Renal cortex interstitium (tissue), 11 donors: ENCODE measurements at regions not wholly inside any gene's neighbourhood (a gene's known extent, or its start where the extent isn't known, plus 50 kb on each side); places are given as distances from the start of the nearest gene placed in this dataset.

Experiments used
- DNase-seq, 11 donors: peaks; one replicate each; pipeline ENCODE4 v3.0.0-alpha.2; 2013; ENCODE audit warnings: low read depth in 9 of 11, low spot score in 4 of 11; ENCODE audit errors: extremely low read depth in 1 of 11

DNA sequence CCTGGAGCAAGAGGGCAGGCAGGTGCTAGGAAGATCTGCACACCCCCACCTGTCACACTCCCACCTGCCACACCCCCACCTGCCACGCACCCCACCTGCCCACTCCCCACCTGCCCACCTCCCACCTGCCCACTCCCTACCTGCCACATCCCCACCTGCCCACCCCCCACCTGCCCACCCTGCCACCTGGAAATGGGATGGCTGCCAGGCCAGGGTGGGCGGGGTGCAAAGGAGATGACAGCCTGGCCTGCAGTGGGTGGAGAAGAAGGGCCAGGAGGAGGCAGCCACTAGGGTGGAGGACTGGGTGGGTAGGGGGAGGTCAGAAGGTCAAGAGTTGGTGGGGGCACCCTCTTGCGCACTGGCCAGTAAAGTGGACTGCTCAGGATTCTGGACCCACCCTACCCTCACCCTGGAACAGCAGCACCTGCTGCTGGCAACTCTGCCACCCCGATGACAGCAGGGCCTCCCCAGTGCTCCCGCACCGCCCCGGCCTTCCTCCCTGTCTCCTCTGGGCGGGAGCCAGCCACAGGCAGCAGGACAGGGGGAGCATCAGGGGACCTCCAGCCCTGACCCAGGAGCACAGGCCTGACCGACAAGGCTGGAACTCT, 66.8 kb upstream of the NKX1-1 start:
- no peak for DNase-seq

GRCh38 chr4:1472148-1472797, 66.0 kb upstream of the NKX1-1 start:
- no peak for DNase-seq

DNA sequence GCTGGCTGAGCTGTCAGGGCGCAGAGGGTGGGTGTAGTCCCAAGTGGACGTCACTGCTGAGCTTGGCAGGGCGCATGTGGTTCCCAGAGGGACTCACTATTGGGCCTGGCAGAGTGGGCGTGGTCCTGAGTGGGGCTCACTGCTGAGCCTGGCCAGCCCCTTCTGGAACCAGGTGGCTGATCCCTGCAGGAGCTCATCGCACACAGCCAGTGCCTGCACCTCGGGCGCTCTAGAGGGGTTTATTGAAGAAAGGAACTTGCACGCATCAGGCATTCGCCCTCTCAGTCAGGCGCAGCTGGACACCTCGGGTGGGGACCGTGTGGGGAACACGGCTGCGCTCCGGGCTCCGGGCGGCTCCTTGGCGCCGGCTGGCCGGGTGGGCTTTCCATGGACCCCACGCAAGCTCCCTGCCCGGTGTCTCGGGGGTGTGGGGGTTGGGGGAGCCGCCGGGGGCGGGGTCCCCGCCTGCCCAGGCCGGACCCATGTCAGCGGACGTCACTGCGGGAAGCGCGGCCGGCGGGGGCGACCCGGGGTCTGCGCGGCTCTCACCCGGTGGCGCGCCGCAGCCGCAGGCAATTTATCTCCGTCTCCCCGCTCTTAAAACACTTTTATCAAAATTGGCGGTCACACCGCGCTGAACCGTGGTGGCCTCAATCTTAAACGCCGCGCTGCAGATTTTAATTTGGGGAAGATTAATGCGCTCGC, 65.4 kb upstream of the NKX1-1 start:
- no peak for DNase-seq

- no peak for DNase-seq
Observed at GRCh38 chr4:1470816-1471442, 64.7 kb upstream of the NKX1-1 start.

GRCh38 chr4:1470393-1470670, 64.1 kb upstream of the NKX1-1 start:
- no peak for DNase-seq

DNA sequence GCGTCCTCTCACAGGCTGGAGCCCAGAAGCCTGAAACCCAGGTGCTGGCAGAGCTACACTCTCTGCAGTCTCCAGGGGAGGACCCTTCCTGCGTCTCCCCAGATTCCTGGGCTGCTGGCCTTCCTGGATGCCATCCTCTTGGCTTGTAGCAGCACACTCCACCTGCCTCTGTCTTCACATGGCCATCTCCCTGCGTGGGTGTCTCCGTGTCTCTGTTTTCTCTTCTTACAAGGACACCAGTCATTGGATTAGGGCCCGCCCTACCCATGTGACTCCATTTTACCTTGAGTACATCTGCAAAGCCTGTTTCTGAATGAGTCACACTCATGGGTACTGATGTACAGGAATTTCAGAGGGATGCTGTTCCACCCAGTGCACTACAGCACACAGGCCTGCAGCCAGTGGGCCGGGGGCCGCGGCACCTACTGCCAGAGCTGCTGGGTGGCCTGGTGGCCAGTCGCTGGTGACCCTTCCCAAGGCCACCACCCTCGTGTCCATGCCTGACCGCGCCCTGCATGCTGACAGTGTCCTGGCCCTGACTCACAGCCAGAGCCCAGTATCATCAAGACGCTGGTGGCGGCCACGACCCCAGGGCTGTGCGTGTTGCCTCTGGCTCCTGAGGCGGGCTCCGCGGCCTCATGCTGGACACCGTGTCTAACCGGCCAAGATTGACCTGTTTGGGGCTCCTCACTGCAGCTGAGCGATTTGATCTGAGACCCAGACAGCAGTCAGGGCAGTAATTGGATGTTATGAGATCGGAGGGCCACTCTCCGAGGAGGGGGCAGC, 63.6 kb upstream of the NKX1-1 start:
- no peak for DNase-seq

DNA sequence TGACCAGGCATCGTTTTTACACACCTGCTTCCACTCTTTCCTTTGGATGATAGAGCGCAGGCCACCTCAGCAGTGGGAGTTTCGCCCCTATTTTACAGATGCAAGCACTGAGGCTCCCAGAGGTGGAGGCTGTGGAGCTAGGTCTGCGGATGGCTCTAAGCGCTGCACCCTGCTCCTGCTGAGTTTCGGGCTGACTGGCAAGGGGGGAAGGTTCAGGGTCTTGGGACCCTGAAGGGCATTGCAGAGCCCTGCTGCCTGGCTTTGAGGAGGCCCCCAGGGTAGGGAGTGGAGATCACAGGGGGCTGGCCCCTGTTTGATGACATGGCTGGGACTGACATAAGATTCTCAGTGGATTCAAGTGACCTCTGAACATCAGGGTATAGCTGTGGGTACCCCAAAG, 62.8 kb upstream of the NKX1-1 start:
- no peak for DNase-seq

DNA sequence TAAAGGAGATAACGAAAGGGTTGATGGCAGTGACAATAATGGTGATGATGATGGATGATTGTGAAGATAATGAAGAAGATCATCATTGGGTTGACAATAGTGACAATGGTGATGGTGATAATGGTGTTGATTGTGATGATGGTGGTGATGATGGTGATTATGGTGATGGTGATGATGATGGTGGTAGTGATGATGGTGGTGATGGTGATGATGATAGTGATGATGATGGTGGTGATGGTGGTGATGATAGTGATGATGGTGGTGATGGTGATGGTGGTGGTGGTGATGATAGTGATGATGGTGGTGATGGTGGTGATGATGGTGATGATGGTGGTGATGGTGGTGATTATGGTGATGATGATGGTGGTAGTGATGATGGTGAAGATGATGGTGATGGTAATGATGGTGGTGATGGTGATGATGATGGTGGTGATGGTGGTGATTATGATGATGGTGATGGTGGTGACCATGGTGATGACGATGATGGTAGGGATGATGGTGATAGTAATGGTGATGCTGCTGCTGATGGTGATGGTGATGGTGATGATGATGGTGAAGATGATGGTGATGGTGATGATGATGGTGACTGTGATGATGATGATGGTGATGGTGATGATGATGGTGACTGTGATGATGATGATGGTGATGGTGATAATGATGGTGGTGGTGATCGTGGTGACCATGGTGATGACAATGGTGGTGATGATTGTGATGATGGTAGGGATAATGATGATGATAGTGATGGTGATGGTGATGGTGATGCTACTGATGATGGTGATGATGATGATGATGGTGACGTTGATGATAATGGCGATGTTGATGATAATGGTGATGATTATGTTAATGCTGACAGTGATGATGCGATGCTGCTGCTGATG, 61.6 kb upstream of the NKX1-1 start:
- DNase-seq: no peak

DNA sequence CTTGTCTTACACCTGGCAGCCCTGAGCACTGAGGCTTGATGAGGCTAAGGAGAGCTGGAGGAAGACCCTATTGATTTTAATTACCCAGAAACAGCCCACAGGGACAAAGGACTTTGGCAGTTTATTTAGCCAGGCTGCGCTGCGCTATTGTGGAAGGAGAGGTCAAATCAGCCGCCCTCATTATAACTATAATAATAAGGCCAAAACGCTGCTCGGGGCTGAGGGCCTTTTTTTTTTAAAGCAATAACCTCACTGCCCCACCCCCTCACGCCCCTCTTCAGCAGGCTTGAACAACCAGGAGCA, 60.6 kb upstream of the NKX1-1 start:
- no peak for DNase-seq

- DNase-seq: no peak
Observed at GRCh38 chr4:1466034-1466862, 60.0 kb upstream of the NKX1-1 start.

DNA sequence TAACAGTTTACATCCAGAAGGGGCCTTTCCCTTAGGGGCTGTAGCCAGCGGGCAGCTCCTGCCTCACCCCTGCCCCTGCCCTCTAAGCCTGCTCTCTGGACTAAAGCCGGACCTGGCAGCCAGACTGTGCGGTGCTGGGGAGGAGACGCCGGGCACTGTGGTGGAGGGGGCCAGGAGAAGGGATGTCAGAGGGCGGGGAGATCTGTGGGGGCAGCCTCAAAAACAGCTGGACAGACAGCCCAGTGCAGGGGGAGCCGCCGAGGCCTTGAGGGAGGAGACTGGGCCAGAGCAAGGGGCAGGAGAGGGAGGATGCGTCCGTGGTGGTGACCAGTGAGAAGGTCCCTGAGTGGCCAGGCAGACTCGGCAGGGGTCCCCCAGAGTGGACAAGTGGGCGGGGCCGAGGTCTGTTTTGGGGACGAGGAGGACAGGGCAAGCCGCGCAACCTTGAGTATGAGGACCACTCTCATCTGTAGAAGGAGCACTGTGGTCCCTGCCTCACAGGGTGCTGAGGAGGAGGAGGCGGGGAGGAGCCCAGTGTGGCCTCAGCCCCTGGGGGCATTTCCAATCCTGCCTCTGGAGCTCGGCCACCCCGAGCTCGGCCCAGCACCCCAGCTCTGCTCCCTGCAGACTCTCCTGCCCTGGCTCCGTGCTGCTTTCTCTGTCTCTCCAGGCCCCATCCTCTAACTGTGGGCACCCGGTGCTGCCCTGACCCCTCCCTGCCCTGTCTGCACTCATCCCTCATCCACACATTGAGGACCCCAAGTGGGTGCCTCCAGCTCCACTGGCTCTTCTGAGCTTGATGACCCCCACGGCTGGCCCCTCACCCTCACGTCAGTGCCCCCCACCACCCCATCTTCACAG, 59.2 kb upstream of the NKX1-1 start:
- no peak for DNase-seq

DNA sequence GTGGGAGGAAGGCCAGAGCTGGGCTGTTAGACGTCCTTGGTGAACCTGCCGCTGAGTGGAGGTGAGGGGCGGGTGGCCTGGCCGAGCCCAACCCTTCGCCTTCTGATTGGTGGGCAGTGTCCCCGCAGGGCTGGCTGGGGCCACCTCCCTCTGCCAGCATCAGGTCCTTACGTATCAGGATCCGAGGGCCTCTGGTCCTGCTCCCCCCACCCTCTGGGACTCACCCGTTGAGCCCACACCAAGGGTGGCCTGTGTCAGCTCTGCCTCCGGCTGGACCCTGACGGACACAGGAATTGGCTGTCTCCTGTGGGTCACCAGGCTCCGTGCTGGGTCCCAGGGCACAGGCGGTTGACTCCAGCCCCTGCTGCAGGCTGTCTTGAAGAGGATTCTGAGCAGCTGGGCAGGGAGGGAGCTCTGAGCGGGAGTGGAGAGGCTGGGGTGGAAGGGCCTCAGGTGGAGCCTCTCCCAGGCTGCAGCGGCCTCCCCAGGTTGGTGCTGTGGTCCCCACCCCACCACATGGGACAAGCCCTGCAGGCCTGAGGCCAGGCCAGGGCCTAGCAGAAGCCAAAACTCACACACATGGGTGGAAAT, 58.4 kb upstream of the NKX1-1 start:
- no peak for DNase-seq

GRCh38 chr4:1463927-1464540, 57.8 kb upstream of the NKX1-1 start:
- DNase-seq: no peak

- peak in 9 of 11 donors; percentile 15 to 55 (median 37) for DNase-seq
Observed at GRCh38 chr4:1463088-1463926, 57.1 kb upstream of the NKX1-1 start.

GRCh38 chr4:1462768-1463075, 56.5 kb upstream of the NKX1-1 start:
- DNase-seq: no peak
